SJCRH30 (cell line): ENCODE measurements at regions not wholly inside any gene's neighbourhood (a gene's known extent, or its start where the extent isn't known, plus 50 kb on each side); places are given as distances from the start of the nearest gene placed in this dataset.
"Not testable (repeated sequence)": the region's sequence is repeated elsewhere in the genome, so short reads cannot be mapped to it uniquely, and the experiment has no call there.

ENCODE experiments used
- DNase-seq, 2 experiments: peaks; one replicate each; pipeline ENCODE4 v3.0.0-alpha.2; 2015 to 2020
- H3K27ac ChIP-seq: fragments of 250-450 bp; sonication (Bioruptor Pico); 2 replicates; pipeline ENCODE4 v1.5.1; 2020; ENCODE audit warnings: mild to moderate bottlenecking, moderate library complexity
- H3K27me3 ChIP-seq: fragments of 250-450 bp; sonication (Bioruptor Pico); 2 replicates; pipeline ENCODE4 v1.5.1; 2020; ENCODE audit warnings: mild to moderate bottlenecking, moderate library complexity
- H3K36me3 ChIP-seq: fragments of 250-450 bp; sonication (Bioruptor Pico); 2 replicates; pipeline ENCODE4 v1.5.1; 2020; ENCODE audit warnings: mild to moderate bottlenecking, moderate library complexity
- H3K4me1 ChIP-seq: fragments of 250-450 bp; sonication (Bioruptor Pico); 2 replicates; pipeline ENCODE4 v1.5.1; 2020; ENCODE audit warnings: mild to moderate bottlenecking, moderate library complexity
- H3K4me3 ChIP-seq: fragments of 250-450 bp; sonication (Bioruptor Pico); 2 replicates; pipeline ENCODE4 v1.5.1; 2020; ENCODE audit warnings: mild to moderate bottlenecking, moderate library complexity
- H3K9me3 ChIP-seq: fragments of 250-450 bp; sonication (Bioruptor Pico); replicated peaks from 2 replicates; pipeline ENCODE4 v1.5.1; 2020; ENCODE audit warnings: mild to moderate bottlenecking, moderate library complexity

DNA sequence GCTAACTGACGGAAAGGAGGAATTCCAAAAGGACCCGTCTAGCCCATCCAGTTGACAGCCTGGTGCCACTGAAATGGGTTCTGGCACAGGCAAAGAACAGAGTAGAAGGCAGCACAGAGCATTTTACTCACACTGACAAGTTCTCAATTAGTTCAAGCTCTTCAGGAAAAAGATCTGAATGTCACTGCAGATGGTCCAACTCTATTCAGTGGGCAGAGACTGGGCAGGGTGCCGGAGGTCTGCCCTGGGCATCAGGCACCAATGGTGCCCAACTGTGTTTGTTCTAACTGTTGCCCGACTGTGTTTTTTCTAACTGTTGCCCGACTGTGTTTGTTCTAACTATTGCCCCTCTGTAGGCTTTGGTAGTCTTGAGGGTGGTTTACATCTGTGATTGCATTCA, 151.8 kb downstream of the SLC24A2 start:
- H3K27ac ChIP-seq = no peak overlapping the region
- H3K4me1 ChIP-seq = no peaks in the 10 kb centered on the region
- DNase-seq = no peak
- H3K4me3 ChIP-seq = no peak overlapping the region
- H3K9me3 ChIP-seq = no peaks in the 10 kb centered on the region
- H3K27me3 ChIP-seq = no peaks in the 10 kb centered on the region
- no peaks in the 10 kb centered on the region for H3K36me3 ChIP-seq

DNA sequence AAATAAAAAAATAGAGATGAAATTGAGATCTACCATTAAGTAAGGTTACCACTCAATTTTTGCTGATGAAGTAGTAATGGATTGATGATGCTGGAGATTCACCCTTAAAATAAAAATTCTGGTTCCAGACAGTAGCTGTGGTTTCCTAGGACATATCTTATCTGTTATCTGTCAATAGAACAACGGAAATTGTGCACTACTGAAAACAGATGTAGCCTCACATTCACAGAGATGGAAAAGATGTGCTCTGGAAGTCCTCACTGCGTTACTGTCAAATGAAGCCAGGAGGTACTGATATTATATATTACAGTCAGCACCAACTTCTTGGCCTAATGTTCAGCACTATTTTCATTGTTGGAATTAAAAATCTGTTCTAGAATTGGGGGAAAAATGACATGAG, 154.0 kb downstream of the SLC24A2 start:
- Histone ChIP-seq H3K9me3 (no peaks in the 10 kb centered on the region), H3K4me3 (no peak overlapping the region), H3K36me3 (no peaks in the 10 kb centered on the region), H3K27me3 (no peaks in the 10 kb centered on the region), H3K27ac (no peak overlapping the region), H3K4me1 (no peaks in the 10 kb centered on the region)
- DNase-seq = no peak

DNA sequence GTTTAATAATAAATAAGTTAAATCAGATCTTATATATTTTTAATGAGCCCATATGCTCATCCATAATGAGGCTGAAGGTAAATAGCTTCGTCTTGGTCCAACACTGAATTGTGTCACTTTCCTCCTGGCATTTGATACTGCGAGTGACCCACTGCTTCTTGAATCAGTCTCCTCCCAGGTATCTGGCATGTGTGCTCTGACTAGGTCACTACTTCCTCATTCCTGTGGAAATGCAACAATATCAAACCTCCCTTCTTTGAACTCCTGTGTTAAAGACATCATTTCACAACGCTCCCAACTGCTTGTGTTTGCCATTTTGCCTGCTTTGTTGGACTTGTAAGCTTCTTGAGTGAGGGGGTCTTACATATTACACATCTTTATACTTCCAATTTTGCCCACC, 157.7 kb downstream of the SLC24A2 start:
- H3K27me3 ChIP-seq = no peaks in the 10 kb centered on the region
- no peak overlapping the region for H3K4me3 ChIP-seq
- no peak for DNase-seq
- no peaks in the 10 kb centered on the region for H3K4me1 ChIP-seq
- no peaks in the 10 kb centered on the region for H3K36me3 ChIP-seq
- H3K9me3 ChIP-seq = no peaks in the 10 kb centered on the region
- no peak overlapping the region for H3K27ac ChIP-seq

DNA sequence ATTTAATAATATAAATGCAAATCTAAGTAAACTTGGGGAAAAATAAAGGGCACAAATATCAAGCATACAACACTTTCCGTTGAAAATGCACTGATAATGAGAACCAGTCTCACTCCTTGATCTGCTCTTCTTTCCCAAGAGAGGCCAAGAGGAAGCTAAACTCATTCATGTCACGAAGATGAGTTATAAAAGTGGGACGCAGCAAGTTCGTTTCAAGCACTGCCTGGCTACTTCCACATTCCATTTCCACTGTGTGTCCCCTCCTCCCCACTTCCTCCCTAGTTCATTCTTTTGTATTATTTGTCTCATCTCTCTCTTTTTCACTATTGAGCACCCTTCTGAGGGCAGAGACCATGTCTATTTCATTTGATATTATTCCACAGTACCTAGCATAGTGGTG, 158.1 kb downstream of the SLC24A2 start:
- Histone ChIP-seq H3K27me3 (no peaks in the 10 kb centered on the region), H3K4me1 (no peaks in the 10 kb centered on the region), H3K27ac (no peak overlapping the region), H3K36me3 (no peaks in the 10 kb centered on the region), H3K9me3 (no peaks in the 10 kb centered on the region), H3K4me3 (no peak overlapping the region)
- DNase-seq = no peak

DNA sequence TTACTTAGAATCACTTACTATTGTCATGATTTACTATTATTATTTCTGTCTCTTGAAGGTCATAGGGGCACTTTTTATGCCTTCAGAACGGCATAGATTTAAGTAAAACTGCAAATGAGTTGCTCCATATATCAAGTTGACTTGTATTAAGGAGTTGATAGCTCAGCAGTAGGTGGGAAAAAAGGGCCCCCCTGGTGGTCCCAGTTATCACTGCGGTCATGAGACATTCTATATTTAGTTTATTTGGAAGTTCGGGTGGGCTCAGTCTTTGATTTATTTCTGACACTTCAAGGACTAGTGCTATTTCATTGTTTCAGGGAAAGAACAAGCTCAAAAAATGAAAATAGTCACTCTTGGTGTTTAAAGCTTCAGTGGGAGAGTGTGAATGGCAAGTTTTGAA, 159.3 kb downstream of the SLC24A2 start:
- Histone ChIP-seq H3K4me1 (no peaks in the 10 kb centered on the region), H3K4me3 (no peak overlapping the region), H3K36me3 (no peaks in the 10 kb centered on the region), H3K27ac (no peak overlapping the region), H3K9me3 (no peaks in the 10 kb centered on the region), H3K27me3 (no peaks in the 10 kb centered on the region)
- no peak for DNase-seq

DNA sequence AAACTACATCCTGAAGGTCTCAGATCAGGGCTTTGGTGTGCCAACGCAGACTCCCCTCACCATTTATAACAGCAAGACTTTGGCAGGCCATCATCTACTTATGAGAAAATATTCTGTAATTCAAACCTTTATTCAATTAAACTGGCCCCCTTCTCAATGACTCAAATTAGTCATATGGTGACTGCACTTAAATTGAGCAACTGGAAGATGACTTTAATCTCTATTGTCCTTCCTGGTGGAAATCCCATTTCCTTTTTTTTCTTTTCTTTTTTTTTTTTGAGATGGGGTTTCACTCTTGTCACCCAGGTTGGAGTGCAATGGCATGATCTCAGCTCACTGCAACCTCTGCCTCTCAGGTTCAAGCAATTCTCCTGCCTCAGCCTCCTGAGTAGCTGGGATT, 163.4 kb downstream of the SLC24A2 start:
- not testable (repeated sequence) for H3K4me3 ChIP-seq, H3K4me1 ChIP-seq, DNase-seq, H3K36me3 ChIP-seq, H3K27ac ChIP-seq, H3K9me3 ChIP-seq, H3K27me3 ChIP-seq

DNA sequence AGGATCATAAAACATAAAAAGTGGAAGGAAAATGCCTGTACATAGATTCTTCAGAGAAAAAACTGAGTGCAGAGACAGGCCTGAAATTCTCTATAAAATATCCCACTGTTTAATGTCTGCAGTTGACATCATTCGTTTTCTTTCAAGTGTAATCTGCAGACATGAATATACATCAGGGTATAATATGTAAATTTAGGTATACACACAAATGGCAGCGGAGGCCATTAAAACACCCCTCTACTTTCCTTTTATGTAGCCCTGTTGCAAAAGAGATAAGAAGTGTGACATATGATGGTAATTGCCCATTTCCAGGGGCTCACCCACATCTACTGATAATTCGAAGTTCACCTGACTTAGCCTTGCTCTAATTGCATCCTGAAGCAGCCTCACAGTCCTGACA, 164.3 kb downstream of the SLC24A2 start:
- no peaks in the 10 kb centered on the region for H3K27me3 ChIP-seq
- H3K4me3 ChIP-seq = no peak overlapping the region
- H3K9me3 ChIP-seq = no peaks in the 10 kb centered on the region
- H3K36me3 ChIP-seq = no peaks in the 10 kb centered on the region
- H3K4me1 ChIP-seq = no peaks in the 10 kb centered on the region
- DNase-seq = no peak
- no peak overlapping the region for H3K27ac ChIP-seq

DNA sequence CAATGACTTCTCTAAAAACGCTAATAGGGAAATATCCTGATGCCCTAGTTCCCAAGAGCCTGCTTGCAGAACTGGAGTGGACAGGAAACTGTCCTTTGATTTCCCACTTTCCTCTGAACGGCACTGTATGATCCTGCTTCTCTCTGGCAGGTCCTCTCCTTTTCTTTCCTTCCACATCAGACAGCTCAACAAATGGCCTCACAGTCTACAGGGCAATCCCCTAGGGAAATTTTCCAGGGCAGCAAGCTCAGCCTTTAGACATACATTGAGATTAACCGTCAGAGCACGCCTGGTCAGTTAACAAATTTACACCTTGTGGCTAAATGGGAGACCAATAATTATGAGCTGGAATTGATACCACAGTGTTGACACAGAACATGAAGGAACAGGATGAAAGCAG, 164.9 kb downstream of the SLC24A2 start:
- DNase-seq = no peak
- no peaks in the 10 kb centered on the region for H3K36me3 ChIP-seq
- H3K9me3 ChIP-seq = no peaks in the 10 kb centered on the region
- H3K4me1 ChIP-seq = no peaks in the 10 kb centered on the region
- H3K27me3 ChIP-seq = no peaks in the 10 kb centered on the region
- H3K4me3 ChIP-seq = no peak overlapping the region
- H3K27ac ChIP-seq = no peak overlapping the region

DNA sequence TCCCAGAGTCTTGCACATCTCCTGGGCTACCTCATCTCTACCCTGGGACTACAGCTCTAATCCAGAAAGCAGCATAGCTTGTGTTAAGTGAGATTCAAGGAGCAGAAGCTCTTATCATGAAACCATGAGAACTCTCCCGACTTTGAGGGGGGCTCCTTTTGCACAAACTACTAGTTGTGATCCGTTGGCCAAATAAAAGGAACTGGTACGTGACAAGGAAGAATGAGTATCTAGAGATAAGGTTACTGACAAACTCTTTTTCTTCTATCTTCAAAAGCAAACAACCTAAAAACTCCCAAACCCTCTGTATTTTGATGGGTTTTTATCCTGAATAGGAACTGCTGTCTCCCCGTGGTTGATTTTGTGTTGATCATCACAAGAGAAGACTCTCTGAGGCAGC, 168.5 kb downstream of the SLC24A2 start:
- H3K27ac ChIP-seq = no peak overlapping the region
- H3K27me3 ChIP-seq = no peaks in the 10 kb centered on the region
- no peaks in the 10 kb centered on the region for H3K9me3 ChIP-seq
- no peak overlapping the region for H3K4me3 ChIP-seq
- H3K4me1 ChIP-seq = no peaks in the 10 kb centered on the region
- no peak for DNase-seq
- no peaks in the 10 kb centered on the region for H3K36me3 ChIP-seq

DNA sequence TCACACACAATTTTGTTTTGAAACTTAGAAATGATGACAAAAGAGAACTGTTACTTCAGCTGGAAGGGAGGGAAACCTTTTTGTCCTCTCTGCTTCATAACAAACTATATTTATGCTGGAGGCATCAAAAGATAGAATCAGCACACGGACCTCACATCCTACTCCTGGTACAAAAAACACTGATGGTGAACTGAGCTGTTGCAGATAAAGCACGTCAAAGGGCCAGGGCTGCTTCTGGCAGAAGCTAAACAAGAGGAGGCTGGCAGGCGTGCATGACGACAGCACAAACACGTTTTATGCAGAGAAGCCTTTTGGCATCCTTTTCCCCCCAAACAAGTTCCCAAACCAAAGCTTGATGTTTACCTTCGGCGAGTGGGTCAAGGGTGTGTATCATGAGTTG, 169.6 kb downstream of the SLC24A2 start:
- Histone ChIP-seq H3K36me3 (no peaks in the 10 kb centered on the region), H3K27me3 (no peaks in the 10 kb centered on the region), H3K9me3 (no peaks in the 10 kb centered on the region), H3K4me3 (no peak overlapping the region), H3K4me1 (no peaks in the 10 kb centered on the region), H3K27ac (no peak overlapping the region)
- DNase-seq = no peak

DNA sequence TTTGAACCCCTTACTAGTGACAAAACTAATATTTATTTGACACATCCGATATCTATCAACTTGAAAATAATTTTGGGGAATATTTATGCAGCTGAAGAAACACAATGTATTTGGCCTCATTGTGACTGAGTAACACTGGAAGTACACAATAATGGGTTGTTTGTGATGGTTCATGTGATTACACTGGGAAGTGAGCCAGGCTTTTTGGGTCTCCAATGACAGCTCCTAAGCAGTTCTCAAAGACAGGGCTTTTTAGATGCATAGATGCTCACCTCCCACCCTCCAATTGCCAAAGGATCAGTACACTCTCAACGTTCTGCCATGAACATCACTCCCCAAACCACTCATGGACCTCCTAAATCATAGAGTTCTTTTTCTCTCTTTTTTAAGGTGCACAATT, 170.0 kb downstream of the SLC24A2 start:
- Histone ChIP-seq H3K27ac (no peak overlapping the region), H3K9me3 (no peaks in the 10 kb centered on the region), H3K36me3 (no peaks in the 10 kb centered on the region), H3K4me3 (no peak overlapping the region), H3K27me3 (no peaks in the 10 kb centered on the region), H3K4me1 (no peaks in the 10 kb centered on the region)
- no peak for DNase-seq

DNA sequence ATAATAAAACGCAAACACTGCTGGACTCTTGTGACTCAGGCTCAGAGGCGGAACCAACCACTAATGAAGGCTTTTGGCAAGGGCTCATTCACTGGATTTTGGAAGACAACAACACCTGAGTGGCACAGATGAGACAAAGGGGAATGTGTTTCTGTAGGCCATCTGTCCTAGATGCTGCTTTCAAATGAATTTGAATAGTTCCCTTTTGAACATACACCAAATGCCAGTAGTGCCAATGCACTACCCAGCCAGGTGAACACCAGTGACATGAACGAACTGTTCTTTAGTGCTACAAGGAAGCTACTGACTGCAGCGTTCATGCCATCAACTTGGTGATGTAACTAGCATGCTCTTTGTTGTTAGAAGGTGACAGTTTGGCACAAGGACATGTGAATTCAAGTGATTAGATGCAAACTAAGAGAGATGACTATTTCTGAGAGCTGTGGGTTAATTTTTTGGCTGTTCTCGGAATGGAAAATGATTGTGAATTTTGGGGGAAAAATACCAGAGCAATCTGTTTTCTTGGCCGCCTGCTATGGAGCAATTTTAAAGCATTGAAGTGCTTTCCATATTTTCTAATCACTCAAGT, 173.7 kb downstream of the SLC24A2 start:
- Histone ChIP-seq H3K4me1 (no peaks in the 10 kb centered on the region), H3K36me3 (no peaks in the 10 kb centered on the region), H3K9me3 (no peaks in the 10 kb centered on the region), H3K27ac (no peak overlapping the region), H3K27me3 (no peaks in the 10 kb centered on the region), H3K4me3 (no peak overlapping the region)
- no peak for DNase-seq

DNA sequence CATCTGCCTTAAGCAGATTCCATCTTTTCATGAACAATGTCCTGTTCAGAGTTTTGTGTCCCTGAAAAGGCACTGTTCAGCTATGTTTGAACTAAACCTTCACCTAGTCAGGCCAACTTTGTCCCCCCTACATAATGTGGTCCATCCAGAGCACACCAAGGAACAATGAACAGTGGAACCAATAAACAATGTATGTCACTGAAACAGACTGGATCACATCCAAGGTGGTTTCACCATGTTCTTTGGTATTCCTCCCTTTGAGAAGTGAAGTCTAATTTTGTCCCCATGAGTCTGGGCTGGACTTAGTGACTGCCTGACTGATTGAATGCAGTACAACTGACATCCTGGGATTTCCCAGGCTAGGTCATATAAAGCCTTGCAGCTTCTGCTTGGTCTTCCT, 174.5 kb downstream of the SLC24A2 start:
- Histone ChIP-seq H3K36me3 (no peaks in the 10 kb centered on the region), H3K27me3 (no peaks in the 10 kb centered on the region), H3K4me1 (no peaks in the 10 kb centered on the region), H3K4me3 (no peak overlapping the region), H3K27ac (no peak overlapping the region), H3K9me3 (no peaks in the 10 kb centered on the region)
- no peak for DNase-seq

DNA sequence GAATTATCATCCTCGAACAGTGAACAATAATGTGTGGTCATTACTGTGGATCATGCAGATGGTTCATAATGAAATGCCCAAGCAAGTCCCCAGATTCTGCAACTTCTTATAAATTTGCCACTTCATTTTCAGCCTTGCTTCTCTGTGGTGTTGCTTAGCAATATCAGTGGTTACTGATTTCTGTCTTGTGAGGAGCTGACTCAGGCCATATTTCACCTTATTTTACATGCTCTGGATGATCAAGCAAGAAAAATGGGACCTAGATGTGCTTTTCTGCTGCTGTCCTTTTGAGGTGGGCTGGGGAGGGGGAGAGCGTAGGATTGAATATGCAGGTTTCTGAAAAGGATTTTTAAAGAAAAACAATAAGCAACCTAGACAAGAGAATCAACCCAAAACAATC, 188.3 kb downstream of the SLC24A2 start:
- H3K36me3 ChIP-seq = no peaks in the 10 kb centered on the region
- no peak overlapping the region for H3K4me3 ChIP-seq
- no peaks in the 10 kb centered on the region for H3K9me3 ChIP-seq
- no peaks in the 10 kb centered on the region for H3K27me3 ChIP-seq
- no peaks in the 10 kb centered on the region for H3K4me1 ChIP-seq
- no peak overlapping the region for H3K27ac ChIP-seq
- DNase-seq = no peak

DNA sequence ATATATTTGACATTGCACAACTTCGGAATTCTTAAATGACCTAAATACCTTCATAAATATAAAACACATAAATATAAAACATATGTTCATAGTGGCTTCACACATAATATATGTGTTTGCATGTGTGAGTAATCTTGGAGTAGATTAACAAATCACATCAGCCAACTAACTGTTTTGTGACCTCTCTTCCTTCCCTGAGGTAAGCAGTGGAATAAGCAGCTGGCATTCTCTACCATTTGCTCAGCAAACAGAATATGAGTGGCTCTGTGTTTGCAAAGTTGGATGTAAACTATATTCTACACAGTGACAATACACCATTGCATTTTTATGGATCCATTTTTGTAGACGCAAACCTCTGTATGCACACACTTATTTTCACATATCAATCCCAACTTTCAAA, 189.9 kb downstream of the ACER2 start:
- Histone ChIP-seq H3K4me1 (no peaks in the 10 kb centered on the region), H3K36me3 (no peaks in the 10 kb centered on the region), H3K27me3 (no peaks in the 10 kb centered on the region), H3K4me3 (no peak overlapping the region), H3K9me3 (no peaks in the 10 kb centered on the region), H3K27ac (no peak overlapping the region)
- no peak for DNase-seq

DNA sequence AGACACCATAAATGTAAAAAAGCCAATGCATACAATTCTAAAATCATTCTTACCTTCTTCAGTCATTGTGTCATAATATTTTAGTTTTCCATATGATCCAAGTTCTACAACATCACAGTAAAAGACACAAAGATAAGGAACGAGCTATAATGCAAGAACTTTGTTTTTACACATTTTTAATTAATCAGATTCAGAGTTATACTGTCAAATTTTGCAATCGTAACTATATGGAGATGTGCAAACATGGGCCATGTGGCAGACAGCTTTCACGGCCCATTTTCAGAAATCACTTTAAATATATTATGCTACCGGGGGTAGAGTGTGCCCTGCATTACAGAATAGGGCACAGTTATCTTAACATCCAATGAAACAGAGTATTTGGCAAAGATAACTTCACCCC, 188.4 kb downstream of the ACER2 start:
- H3K4me1 ChIP-seq = no peaks in the 10 kb centered on the region
- no peak for DNase-seq
- no peaks in the 10 kb centered on the region for H3K9me3 ChIP-seq
- no peaks in the 10 kb centered on the region for H3K27me3 ChIP-seq
- H3K4me3 ChIP-seq = no peak overlapping the region
- H3K36me3 ChIP-seq = no peaks in the 10 kb centered on the region
- no peak overlapping the region for H3K27ac ChIP-seq

DNA sequence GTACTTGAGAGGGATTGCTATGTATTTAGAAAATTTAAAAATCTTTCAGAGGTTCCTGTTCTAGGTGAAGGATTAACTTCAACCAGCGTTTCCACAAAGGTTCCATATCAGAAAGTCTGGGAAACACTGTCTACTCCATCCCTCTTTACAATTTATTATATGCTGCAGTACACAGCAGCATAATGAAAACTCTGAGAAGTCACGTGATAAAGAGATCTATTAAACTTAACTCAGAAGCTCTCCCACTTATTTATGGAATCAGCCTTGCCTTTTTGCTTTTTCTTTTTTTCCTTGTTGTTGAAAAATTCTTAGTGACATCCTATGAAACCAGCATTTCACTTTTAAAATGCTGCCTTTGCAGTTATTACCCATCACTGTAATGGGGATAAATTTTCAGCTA, 186.2 kb downstream of the ACER2 start:
- Histone ChIP-seq H3K27ac (no peak overlapping the region), H3K36me3 (no peaks in the 10 kb centered on the region), H3K4me3 (no peak overlapping the region), H3K27me3 (no peaks in the 10 kb centered on the region), H3K4me1 (no peaks in the 10 kb centered on the region), H3K9me3 (no peaks in the 10 kb centered on the region)
- DNase-seq = no peak
